ENCODE measurements at regions not wholly inside any gene's neighbourhood (a gene's known extent, or its start where the extent isn't known, plus 50 kb on each side); places are given as distances from the start of the nearest gene placed in this dataset.

DNA sequence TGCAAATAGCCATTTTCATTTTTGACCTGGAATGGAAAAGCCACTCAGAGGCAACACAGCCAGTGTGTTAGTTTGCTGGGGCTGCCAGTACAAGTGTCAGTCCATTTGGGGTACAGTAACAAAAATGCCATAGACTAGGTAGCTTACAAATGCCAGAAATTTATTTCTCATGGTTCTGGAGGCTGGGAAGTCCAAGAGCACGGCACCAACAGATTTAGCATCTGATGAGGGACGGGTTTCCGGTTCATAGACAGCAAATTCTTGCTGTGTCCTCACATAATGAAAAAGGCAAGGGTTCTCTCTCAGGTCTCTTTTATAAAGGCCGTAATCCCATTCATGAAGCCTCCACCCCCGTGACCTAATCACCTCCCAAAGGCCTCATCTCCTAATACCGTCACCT is 418.2 kb downstream of the TYW1 start:
- TF ChIP-seq MXI1 (IDR thresholded peaks at IDR 0.05; ENCODE audit: borderline replicate concordance, low read depth, low read length) = no peak
- no peak for TF ChIP-seq SMC3 (IDR thresholded peaks at IDR 0.05; ENCODE audit: low read depth, low read length)
- TF ChIP-seq RCOR1 (IDR thresholded peaks at IDR 0.05; ENCODE audit: insufficient replicate concordance, low read length) = no peak
- no peak for TF ChIP-seq POLR2A (IDR thresholded peaks at IDR 0.05; ENCODE audit: low read depth, low read length)
- no peak overlapping the region for H3K56ac ChIP-seq (ENCODE audit: extremely low read depth, insufficient read depth, low read length)
- no CpG with 5 or more reads among the region's 6 CpGs for WGBS, 2 experiments (ENCODE audit: extremely low coverage in 2 of 2, insufficient read length in 1 of 2)
- no peak overlapping the region for H4K8ac ChIP-seq (ENCODE audit: low read depth in 2 of 2, low read length in 2 of 2)
- H3K23ac ChIP-seq (ENCODE audit: low read depth, low read length) = no peak overlapping the region
- H2BK20ac ChIP-seq (ENCODE audit: low read depth, low read length) = no peak overlapping the region
- H2BK5ac ChIP-seq (ENCODE audit: low read depth, low read length, poor library complexity, severe bottlenecking) = no peak overlapping the region
- BruUV-seq (replicated peaks) = no TSS peak
- no peak overlapping the region for H4K91ac ChIP-seq (ENCODE audit: insufficient read depth, low read depth, low read length)
- H3K4me1 ChIP-seq (ENCODE audit: control insufficient read depth, insufficient read depth, low read length) = no peaks in the 10 kb centered on the region
- H3K9me3 ChIP-seq (ENCODE audit: control insufficient read depth, insufficient read depth, low read length) = no peaks in the 10 kb centered on the region
- H3K4ac ChIP-seq (ENCODE audit: low read depth, low read length) = no peak overlapping the region
- H3K18ac ChIP-seq (ENCODE audit: low read depth, low read length) = no peak overlapping the region
- intact Hi-C loops (cut with micrococcal nuclease) (no loop called here), in situ Hi-C loops (cut with MboI; ENCODE audit: low sequenced_read_pairs) (no loop called here), dilution Hi-C loops (cut with HindIII; ENCODE audit: low sequenced_read_pairs, unreplicated experiment) (no loop called here)
- no peak overlapping the region for H4K5ac ChIP-seq (ENCODE audit: low read depth, low read length)
- POLR2A ChIA-PET (ENCODE audit: unreplicated experiment) = no interaction called here
- DNase-seq (no peak), ATAC-seq (ENCODE audit: low read depth) (no peak)
- H3K4me2 ChIP-seq (ENCODE audit: low read depth, low read length) = no peak overlapping the region
- H3K9me1 ChIP-seq (ENCODE audit: insufficient read depth, low read length) = no peaks in the 10 kb centered on the region
- CTCF ChIA-PET = no interaction called here
- no peak overlapping the region for H2AK5ac ChIP-seq (ENCODE audit: low read depth, low read length)
- H3K79me1 ChIP-seq (ENCODE audit: low read depth in 1 of 2, low read length in 2 of 2) = no peaks in the 10 kb centered on the region
- H2BK120ac ChIP-seq (ENCODE audit: low read depth, low read length) = no peak overlapping the region
- no peaks in the 10 kb centered on the region for H4K20me1 ChIP-seq (ENCODE audit: insufficient read depth, low read length)
- H2AFZ ChIP-seq (replicated peaks; ENCODE audit: low read length, poor library complexity) = no peak overlapping the region
- H3K4me3 ChIP-seq (ENCODE audit: insufficient read depth, low read depth, low read length) = no peak overlapping the region
- no peak overlapping the region for H3K14ac ChIP-seq (replicated peaks; ENCODE audit: low read depth, low read length)
- H3K27ac ChIP-seq (ENCODE audit: insufficient read depth, low read length) = no peak overlapping the region
- H2BK15ac ChIP-seq (ENCODE audit: low read depth, low read length) = no peak overlapping the region
- H3K27me3 ChIP-seq (ENCODE audit: control insufficient read depth, insufficient read depth, low read length) = no peaks in the 10 kb centered on the region
- no peak overlapping the region for H3K9ac ChIP-seq (ENCODE audit: low read depth, low read length)
- no peaks in the 10 kb centered on the region for H3K36me3 ChIP-seq (ENCODE audit: control insufficient read depth, insufficient read depth, low read length)
- H2AK9ac ChIP-seq (replicated peaks; ENCODE audit: low read depth, low read length, poor library complexity) = no peak overlapping the region

Measured in IMR-90 (cell line).